ENCODE measurements at regions not wholly inside any gene's neighbourhood (a gene's known extent, or its start where the extent isn't known, plus 50 kb on each side); places are given as distances from the start of the nearest gene placed in this dataset.

- Histone ChIP-seq H3K79me2 (ENCODE audit: insufficient read depth, low read length) (no peaks in the 10 kb centered on the region), H3K4me1 (ENCODE audit: control insufficient read depth in 1 of 2, insufficient read depth in 2 of 2, low read length in 2 of 2) (no peaks in the 10 kb centered on the region), H3K27me3 (ENCODE audit: insufficient read depth, low read length) (no peaks in the 10 kb centered on the region), H3K9me2 (ENCODE audit: insufficient read depth) (no peaks in the 10 kb centered on the region), H3K9me3 (ENCODE audit: control insufficient read depth in 1 of 2, insufficient read depth in 1 of 2, low read depth in 1 of 2, low read length in 2 of 2) (peaks cover 12 to 42% of the 10 kb centered on the region in 2 experiments; a peak in 2 of 4 replicates), H2AFZ (ENCODE audit: low read depth, low read length, poor library complexity, severe bottlenecking) (no peak overlapping the region), H3K36me3 (ENCODE audit: control insufficient read depth in 1 of 2, insufficient read depth in 2 of 2, low read length in 2 of 2) (no peaks in the 10 kb centered on the region), H3K27ac (ENCODE audit: low read depth, low read length) (no peak overlapping the region), H4K20me1 (ENCODE audit: insufficient read depth) (no peaks in the 10 kb centered on the region), H3K4me2 (ENCODE audit: low read length) (no peak overlapping the region), H3K9ac (ENCODE audit: low read length) (no peak overlapping the region), H3K4me3 (replicated peaks in 1 of 2; ENCODE audit: low read depth in 1 of 2, low read length in 2 of 2) (no peak overlapping the region)
- RAD21 ChIA-PET (ENCODE audit: low non-redundant PET in 1 of 2, low total read pairs in 2 of 2, uncharacterized antibody in 2 of 2, unreplicated experiment in 2 of 2) = no interaction called here
- POLR2A ChIA-PET = no interaction called here
- no TSS peak for BruUV-seq (replicated peaks)
- intact Hi-C loops (cut with micrococcal nuclease) = no loop called here
- no peak for ATAC-seq
- CTCF ChIA-PET = no interaction called here
- DNase-seq (ENCODE audit: low read depth, low spot score) = no peak
- no peak for TF ChIP-seq EZH2phosphoT487 (IDR thresholded peaks at IDR 0.05; ENCODE audit: borderline replicate concordance)
Observed at GRCh38 chr10:36053775-36054174, 411.7 kb upstream of the FZD8 start.

GRCh38 chr10:36053271-36053670 lies 411.2 kb upstream of the FZD8 start:
- TF ChIP-seq ZFX (IDR thresholded peaks at IDR 0.05) = no peak
- no peak for TF ChIP-seq TCF7L2 (IDR thresholded peaks at IDR 0.05; ENCODE audit: borderline replicate concordance, extremely low read depth, insufficient read depth, insufficient read length)
- no peak for TF ChIP-seq YY1 (IDR thresholded peaks at IDR 0.05; ENCODE audit: extremely low read depth, insufficient replicate concordance, low read depth, low read length)
- TF ChIP-seq POLR2A (IDR thresholded peaks at IDR 0.05; ENCODE audit: borderline replicate concordance, extremely low read depth, insufficient read depth, insufficient read length) = no peak
- no peak for TF ChIP-seq SIN3A (IDR thresholded peaks at IDR 0.05; ENCODE audit: low read depth)
- no peak for TF ChIP-seq EGR1 (IDR thresholded peaks at IDR 0.05; ENCODE audit: low read depth)
- no peak for TF ChIP-seq SRF (IDR thresholded peaks at IDR 0.05; ENCODE audit: low read depth)
- TF ChIP-seq ZNF274 (IDR thresholded peaks at IDR 0.05; ENCODE audit: low read depth, low read length) = no peak
- no peak for TF ChIP-seq SP1 (IDR thresholded peaks at IDR 0.05; ENCODE audit: low read depth)
- TF ChIP-seq ELF1 (IDR thresholded peaks at IDR 0.05; ENCODE audit: borderline replicate concordance, low read depth) = no peak
- TF ChIP-seq, protein P1, sequence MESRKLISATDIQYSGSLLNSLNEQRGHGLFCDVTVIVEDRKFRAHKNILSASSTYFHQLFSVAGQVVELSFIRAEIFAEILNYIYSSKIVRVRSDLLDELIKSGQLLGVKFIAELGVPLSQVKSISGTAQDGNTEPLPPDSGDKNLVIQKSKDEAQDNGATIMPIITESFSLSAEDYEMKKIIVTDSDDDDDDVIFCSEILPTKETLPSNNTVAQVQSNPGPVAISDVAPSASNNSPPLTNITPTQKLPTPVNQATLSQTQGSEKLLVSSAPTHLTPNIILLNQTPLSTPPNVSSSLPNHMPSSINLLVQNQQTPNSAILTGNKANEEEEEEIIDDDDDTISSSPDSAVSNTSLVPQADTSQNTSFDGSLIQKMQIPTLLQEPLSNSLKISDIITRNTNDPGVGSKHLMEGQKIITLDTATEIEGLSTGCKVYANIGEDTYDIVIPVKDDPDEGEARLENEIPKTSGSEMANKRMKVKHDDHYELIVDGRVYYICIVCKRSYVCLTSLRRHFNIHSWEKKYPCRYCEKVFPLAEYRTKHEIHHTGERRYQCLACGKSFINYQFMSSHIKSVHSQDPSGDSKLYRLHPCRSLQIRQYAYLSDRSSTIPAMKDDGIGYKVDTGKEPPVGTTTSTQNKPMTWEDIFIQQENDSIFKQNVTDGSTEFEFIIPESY (IDR thresholded peaks at IDR 0.05; ENCODE audit: extremely low read depth, insufficient replicate concordance, low read length) = no peak
- TF ChIP-seq POLR2AphosphoS5 (IDR thresholded peaks at IDR 0.05; ENCODE audit: low read depth, low read length) = no peak
- TF ChIP-seq CBX3 (IDR thresholded peaks at IDR 0.05; ENCODE audit: low read depth) = no peak
- TF ChIP-seq RAD21 (IDR thresholded peaks at IDR 0.05; ENCODE audit: low read depth) = no peak
- TF ChIP-seq, protein P2, sequence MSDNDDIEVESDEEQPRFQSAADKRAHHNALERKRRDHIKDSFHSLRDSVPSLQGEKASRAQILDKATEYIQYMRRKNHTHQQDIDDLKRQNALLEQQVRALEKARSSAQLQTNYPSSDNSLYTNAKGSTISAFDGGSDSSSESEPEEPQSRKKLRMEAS (IDR thresholded peaks at IDR 0.05) = no peak
- no peak for TF ChIP-seq EZH2 (IDR thresholded peaks at IDR 0.05)
- no peak for TF ChIP-seq JUND (IDR thresholded peaks at IDR 0.05)
- TF ChIP-seq CTCF (IDR thresholded peaks at IDR 0.05 in 2 of 3, conservative IDR thresholded peaks at IDR 0.05 in 1 of 3; ENCODE audit: borderline replicate concordance in 1 of 3, insufficient read depth in 1 of 3, low read depth in 2 of 3, low read length in 2 of 3) = no peak
- TF ChIP-seq, protein P3, sequence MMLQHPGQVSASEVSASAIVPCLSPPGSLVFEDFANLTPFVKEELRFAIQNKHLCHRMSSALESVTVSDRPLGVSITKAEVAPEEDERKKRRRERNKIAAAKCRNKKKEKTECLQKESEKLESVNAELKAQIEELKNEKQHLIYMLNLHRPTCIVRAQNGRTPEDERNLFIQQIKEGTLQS (IDR thresholded peaks at IDR 0.05) = no peak
- H3K4me2 ChIP-seq (ENCODE audit: low read length) = no peak overlapping the region
- no peaks in the 10 kb centered on the region for H3K27me3 ChIP-seq (ENCODE audit: insufficient read depth, low read length)
- H3K9me2 ChIP-seq (ENCODE audit: insufficient read depth) = no peaks in the 10 kb centered on the region
- RAD21 ChIA-PET (ENCODE audit: low non-redundant PET in 1 of 2, low total read pairs in 2 of 2, uncharacterized antibody in 2 of 2, unreplicated experiment in 2 of 2) = no interaction called here
- DNase-seq (ENCODE audit: low read depth, low spot score) = no peak
- no peak overlapping the region for H3K9ac ChIP-seq (ENCODE audit: low read length)
- intact Hi-C loops (cut with micrococcal nuclease) = no loop called here
- H3K27ac ChIP-seq (ENCODE audit: low read depth, low read length) = no peak overlapping the region
- H3K9me3 ChIP-seq (ENCODE audit: control insufficient read depth in 1 of 2, insufficient read depth in 1 of 2, low read depth in 1 of 2, low read length in 2 of 2) = peaks cover 10 to 39% of the 10 kb centered on the region in 2 experiments; a peak in 2 of 4 replicates
- no TSS peak for BruUV-seq (replicated peaks)
- no peaks in the 10 kb centered on the region for H3K36me3 ChIP-seq (ENCODE audit: control insufficient read depth in 1 of 2, insufficient read depth in 2 of 2, low read length in 2 of 2)
- CTCF ChIA-PET = no interaction called here
- no peak for ATAC-seq
- POLR2A ChIA-PET = no interaction called here
- no peaks in the 10 kb centered on the region for H3K79me2 ChIP-seq (ENCODE audit: insufficient read depth, low read length)
- H4K20me1 ChIP-seq (ENCODE audit: insufficient read depth) = no peaks in the 10 kb centered on the region
- no peak overlapping the region for H2AFZ ChIP-seq (ENCODE audit: low read depth, low read length, poor library complexity, severe bottlenecking)
- H3K4me1 ChIP-seq (ENCODE audit: control insufficient read depth in 1 of 2, insufficient read depth in 2 of 2, low read length in 2 of 2) = no peaks in the 10 kb centered on the region
- H3K4me3 ChIP-seq (replicated peaks in 1 of 2; ENCODE audit: low read depth in 1 of 2, low read length in 2 of 2) = no peak overlapping the region
